HCT116 (cell line): ENCODE measurements at regions not wholly inside any gene's neighbourhood (a gene's known extent, or its start where the extent isn't known, plus 50 kb on each side); places are given as distances from the start of the nearest gene placed in this dataset.
"Not testable (repeated sequence)": the region's sequence is repeated elsewhere in the genome, so short reads cannot be mapped to it uniquely, and the experiment has no call there.

Source experiments
- CEBPB ChIP-seq: IDR thresholded peaks from 2 replicates; pipeline ENCODE4 v1.6.1; 2012; ENCODE audit warnings: low read depth
- POLR2A ChIP-seq: IDR thresholded peaks from 2 replicates; pipeline ENCODE4 v1.7.0; 2011; ENCODE audit warnings: borderline replicate concordance; ENCODE audit not compliant: insufficient read depth, insufficient read length; ENCODE audit errors: extremely low read depth
- TF ChIP-seq, protein P1 (sequence below): IDR thresholded peaks from 2 replicates; pipeline ENCODE4 v1.6.1; 2012; ENCODE audit warnings: low read depth
- TF ChIP-seq, protein P2 (sequence below), 3 experiments: fragments of 200-600 bp in 1 of 3; sonication (generic) in 1 of 3; IDR thresholded peaks in 2 of 3; conservative IDR thresholded peaks in 1 of 3; 2 replicates each; pipeline ENCODE4 v1.5.1; 2012 to 2017; ENCODE audit warnings: low read depth in 2 of 3, low read length in 2 of 3, antibody characterized with exemption in 1 of 3, borderline replicate concordance in 1 of 3, control low read depth in 1 of 3, mild to moderate bottlenecking in 1 of 3, mixed read lengths in 1 of 3, mixed run types in 1 of 3, moderate library complexity in 1 of 3; ENCODE audit not compliant: insufficient read depth in 1 of 3

DNA sequence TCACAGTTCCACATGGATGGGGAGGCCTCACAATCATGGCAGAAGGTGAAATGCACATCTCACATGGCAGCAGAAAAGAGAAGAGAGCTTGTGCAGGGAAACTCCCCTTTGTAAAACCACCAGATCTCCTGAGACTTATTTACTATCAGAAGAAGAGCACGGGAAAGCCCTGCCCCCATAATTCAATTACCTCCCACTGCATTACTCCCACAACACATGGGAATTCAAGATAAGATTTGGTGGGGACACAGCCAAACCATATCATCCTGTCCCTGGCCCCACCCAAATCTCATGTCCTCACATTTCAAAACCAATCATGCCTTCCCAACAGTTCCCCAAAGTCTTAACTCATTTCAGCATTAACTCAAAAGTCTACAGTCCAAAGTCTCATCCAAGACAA, 90.3 kb upstream of the SLC7A11 start:
- TF ChIP-seq POLR2A, CEBPB: not testable (repeated sequence)
- TF ChIP-seq, protein P1, sequence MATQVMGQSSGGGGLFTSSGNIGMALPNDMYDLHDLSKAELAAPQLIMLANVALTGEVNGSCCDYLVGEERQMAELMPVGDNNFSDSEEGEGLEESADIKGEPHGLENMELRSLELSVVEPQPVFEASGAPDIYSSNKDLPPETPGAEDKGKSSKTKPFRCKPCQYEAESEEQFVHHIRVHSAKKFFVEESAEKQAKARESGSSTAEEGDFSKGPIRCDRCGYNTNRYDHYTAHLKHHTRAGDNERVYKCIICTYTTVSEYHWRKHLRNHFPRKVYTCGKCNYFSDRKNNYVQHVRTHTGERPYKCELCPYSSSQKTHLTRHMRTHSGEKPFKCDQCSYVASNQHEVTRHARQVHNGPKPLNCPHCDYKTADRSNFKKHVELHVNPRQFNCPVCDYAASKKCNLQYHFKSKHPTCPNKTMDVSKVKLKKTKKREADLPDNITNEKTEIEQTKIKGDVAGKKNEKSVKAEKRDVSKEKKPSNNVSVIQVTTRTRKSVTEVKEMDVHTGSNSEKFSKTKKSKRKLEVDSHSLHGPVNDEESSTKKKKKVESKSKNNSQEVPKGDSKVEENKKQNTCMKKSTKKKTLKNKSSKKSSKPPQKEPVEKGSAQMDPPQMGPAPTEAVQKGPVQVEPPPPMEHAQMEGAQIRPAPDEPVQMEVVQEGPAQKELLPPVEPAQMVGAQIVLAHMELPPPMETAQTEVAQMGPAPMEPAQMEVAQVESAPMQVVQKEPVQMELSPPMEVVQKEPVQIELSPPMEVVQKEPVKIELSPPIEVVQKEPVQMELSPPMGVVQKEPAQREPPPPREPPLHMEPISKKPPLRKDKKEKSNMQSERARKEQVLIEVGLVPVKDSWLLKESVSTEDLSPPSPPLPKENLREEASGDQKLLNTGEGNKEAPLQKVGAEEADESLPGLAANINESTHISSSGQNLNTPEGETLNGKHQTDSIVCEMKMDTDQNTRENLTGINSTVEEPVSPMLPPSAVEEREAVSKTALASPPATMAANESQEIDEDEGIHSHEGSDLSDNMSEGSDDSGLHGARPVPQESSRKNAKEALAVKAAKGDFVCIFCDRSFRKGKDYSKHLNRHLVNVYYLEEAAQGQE: not testable (repeated sequence)
- TF ChIP-seq, protein P2, sequence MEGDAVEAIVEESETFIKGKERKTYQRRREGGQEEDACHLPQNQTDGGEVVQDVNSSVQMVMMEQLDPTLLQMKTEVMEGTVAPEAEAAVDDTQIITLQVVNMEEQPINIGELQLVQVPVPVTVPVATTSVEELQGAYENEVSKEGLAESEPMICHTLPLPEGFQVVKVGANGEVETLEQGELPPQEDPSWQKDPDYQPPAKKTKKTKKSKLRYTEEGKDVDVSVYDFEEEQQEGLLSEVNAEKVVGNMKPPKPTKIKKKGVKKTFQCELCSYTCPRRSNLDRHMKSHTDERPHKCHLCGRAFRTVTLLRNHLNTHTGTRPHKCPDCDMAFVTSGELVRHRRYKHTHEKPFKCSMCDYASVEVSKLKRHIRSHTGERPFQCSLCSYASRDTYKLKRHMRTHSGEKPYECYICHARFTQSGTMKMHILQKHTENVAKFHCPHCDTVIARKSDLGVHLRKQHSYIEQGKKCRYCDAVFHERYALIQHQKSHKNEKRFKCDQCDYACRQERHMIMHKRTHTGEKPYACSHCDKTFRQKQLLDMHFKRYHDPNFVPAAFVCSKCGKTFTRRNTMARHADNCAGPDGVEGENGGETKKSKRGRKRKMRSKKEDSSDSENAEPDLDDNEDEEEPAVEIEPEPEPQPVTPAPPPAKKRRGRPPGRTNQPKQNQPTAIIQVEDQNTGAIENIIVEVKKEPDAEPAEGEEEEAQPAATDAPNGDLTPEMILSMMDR (IDR thresholded peaks at IDR 0.05 in 2 of 3, conservative IDR thresholded peaks at IDR 0.05 in 1 of 3; ENCODE audit: borderline replicate concordance in 1 of 3, insufficient read depth in 1 of 3, low read depth in 2 of 3, low read length in 2 of 3): not testable (repeated sequence)
